ENCODE measurements at regions not wholly inside any gene's neighbourhood (a gene's known extent, or its start where the extent isn't known, plus 50 kb on each side); places are given as distances from the start of the nearest gene placed in this dataset.

- TF ChIP-seq CTCF (IDR thresholded peaks at IDR 0.05), result no peak
- TF ChIP-seq POLR2A (IDR thresholded peaks at IDR 0.05), result no peak
- no peak for TF ChIP-seq EP300 (IDR thresholded peaks at IDR 0.05)
- no peak for TF ChIP-seq POLR2AphosphoS5 (IDR thresholded peaks at IDR 0.05)
Observed at GRCh38 chr2:41535575-41535974, 512.2 kb upstream of the PKDCC start.

Data from sigmoid colon (tissue), 4 donors.